GM12891 (cell line): ENCODE measurements at regions not wholly inside any gene's neighbourhood (a gene's known extent, or its start where the extent isn't known, plus 50 kb on each side); places are given as distances from the start of the nearest gene placed in this dataset.
A peak's percentile ranks its signal among the peaks of the same experiment; 100 is the strongest.

Experiments
- DNase-seq: peaks from one replicate; pipeline ENCODE4 v3.0.0; 2011; ENCODE audit warnings: low spot score; ENCODE audit not compliant: insufficient read length
- FAIRE-seq: peaks from 2 replicates; lab custom pipeline; 2011; peaks lifted over from hg19 to GRCh38; lab: Jason Lieb, UNC
- PAX5 ChIP-seq: IDR thresholded peaks from 2 replicates; pipeline ENCODE4 v1.6.1; 2011; ENCODE audit warnings: low read length, moderate library complexity, mild to moderate bottlenecking; ENCODE audit not compliant: insufficient read depth, severe bottlenecking
- POLR2A ChIP-seq: IDR thresholded peaks from 2 replicates; pipeline ENCODE4 v1.6.1; 2011; ENCODE audit warnings: low read depth, low read length, control low read depth
- POLR2AphosphoS5 ChIP-seq: IDR thresholded peaks from 2 replicates; pipeline ENCODE4 v1.6.1; 2011; ENCODE audit warnings: low read depth, low read length, control low read depth
- POU2F2 ChIP-seq: IDR thresholded peaks from 2 replicates; pipeline ENCODE4 v1.6.1; 2011; ENCODE audit warnings: low read depth, mild to moderate bottlenecking, control low read depth, low read length, moderate library complexity
- SPI1 ChIP-seq: IDR thresholded peaks from 2 replicates; pipeline ENCODE4 v1.6.1; 2011; ENCODE audit warnings: low read depth, low read length, control low read depth
- TAF1 ChIP-seq: IDR thresholded peaks from 2 replicates; pipeline ENCODE4 v1.6.1; 2011; ENCODE audit warnings: low read depth, low read length, control low read depth

- DNase-seq (no peak), FAIRE-seq (no peak)
- TF ChIP-seq POU2F2: no peak
Measured at GRCh38 chr13:107678075-107678689, 537.2 kb downstream of the LIG4 start.

DNA sequence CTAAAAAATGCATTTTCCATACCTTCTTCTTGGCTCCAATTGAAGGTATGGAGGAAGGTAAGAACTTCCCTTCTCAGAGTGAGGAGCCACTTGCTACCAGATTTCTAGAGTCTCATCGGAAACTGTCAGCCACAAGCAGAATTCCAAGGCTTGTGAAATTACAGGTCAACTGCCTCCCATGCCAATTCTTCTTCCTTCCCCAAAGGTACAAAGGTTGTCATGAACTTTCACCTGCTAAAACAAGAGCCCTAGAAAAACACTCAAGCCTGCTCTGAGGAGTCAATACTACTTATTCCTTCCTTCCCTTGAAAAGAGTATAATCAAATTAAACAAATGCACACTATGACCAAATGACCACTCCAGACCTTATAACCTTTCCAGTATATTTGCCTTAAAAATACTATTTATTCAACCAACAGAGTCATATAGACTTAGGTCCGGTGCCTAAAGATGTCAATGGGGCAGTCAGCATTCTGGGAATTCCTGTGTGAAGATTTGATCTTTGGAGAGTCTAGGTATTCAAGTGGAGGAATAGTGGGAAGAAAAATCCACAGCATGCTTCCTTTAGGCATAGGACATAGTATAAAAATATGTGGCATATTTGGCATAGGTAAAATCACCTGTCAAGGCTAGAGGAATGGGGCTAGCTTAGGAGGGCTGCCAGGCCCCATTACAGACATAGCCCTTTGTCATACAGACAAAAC, 539.3 kb downstream of the LIG4 start:
- DNase-seq (no peak), FAIRE-seq (no peak)
- TF ChIP-seq POLR2A: no peak

DNA sequence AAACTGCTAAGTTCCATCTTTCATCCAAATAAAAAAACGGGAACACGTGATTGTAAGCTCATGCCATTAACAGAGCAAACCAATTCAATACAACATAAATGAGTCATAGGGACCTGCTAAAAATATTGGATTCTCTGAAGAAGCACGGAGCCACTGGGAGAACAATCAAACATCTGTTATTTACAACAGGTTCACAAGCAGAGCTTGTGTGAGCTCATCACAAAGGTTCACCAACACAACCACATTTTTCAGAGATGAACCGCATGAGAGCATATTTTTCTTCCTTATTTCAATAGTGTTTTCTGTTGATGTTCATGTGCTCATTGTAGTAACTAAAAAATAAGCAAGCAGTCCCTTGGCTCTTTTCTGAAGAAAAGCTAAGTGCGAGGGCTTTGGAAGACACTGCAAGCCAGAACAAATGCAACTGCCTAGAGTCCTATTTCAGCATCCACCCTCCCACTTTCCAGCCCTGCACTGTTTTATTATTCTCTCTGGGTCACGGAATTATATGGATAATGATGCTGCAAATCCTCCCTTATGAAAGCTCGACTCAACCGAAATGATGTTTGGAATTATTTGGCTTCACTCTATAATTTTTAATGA, 545.8 kb downstream of the LIG4 start:
- TF ChIP-seq POLR2AphosphoS5 (no peak), PAX5 (no peak), POU2F2 (no peak), TAF1 (no peak), POLR2A (no peak), SPI1 (no peak)
- no peak for DNase-seq
- FAIRE-seq: no peak

GRCh38 chr13:107665926-107666458, 549.3 kb downstream of the LIG4 start:
- no peak for FAIRE-seq

GRCh38 chr13:107650081-107650701, 565.1 kb downstream of the LIG4 start:
- DNase-seq (no peak), FAIRE-seq (peak; percentile 48)
- TF ChIP-seq TAF1: no peak
- TF ChIP-seq POLR2AphosphoS5: no peak
- TF ChIP-seq SPI1: no peak
- no peak for TF ChIP-seq PAX5
- TF ChIP-seq POLR2A: no peak
- no peak for TF ChIP-seq POU2F2

More at GRCh38 chr13:107665926-107666458, 549.3 kb downstream of the LIG4 start:
- DNase-seq: no peak
- TF ChIP-seq POLR2A (no peak), TAF1 (no peak), SPI1 (no peak), POLR2AphosphoS5 (no peak), PAX5 (no peak), POU2F2 (no peak)

DNA sequence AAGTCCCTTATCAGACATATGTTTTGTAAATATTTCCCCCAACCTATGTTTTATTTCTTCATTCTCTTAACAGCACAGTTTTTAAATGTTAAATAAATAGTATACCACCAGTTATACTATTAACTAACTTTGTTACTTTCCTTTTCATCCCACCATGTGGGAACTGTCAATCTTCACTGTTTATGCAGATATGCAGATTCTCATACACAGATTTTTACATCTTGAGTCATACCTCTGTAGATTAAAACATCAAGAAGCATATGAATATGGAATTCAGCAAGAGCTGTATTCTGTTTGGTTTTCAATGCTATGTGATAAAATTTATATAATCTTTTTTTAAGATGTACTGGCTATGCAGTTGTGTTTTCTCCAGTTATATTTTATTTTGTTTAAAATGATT, 566.3 kb downstream of the LIG4 start:
- FAIRE-seq (no peak), DNase-seq (no peak)
- TF ChIP-seq POU2F2 (no peak), POLR2AphosphoS5 (no peak), SPI1 (no peak), PAX5 (no peak), POLR2A (no peak), TAF1 (no peak)

- DNase-seq (no peak), FAIRE-seq (no peak)
- TF ChIP-seq POU2F2: no peak
- no peak for TF ChIP-seq SPI1
- TF ChIP-seq POLR2AphosphoS5: no peak
- no peak for TF ChIP-seq TAF1
- no peak for TF ChIP-seq POLR2A
- no peak for TF ChIP-seq PAX5
Measured at GRCh38 chr13:107644136-107644535, 571.2 kb downstream of the LIG4 start.

DNA sequence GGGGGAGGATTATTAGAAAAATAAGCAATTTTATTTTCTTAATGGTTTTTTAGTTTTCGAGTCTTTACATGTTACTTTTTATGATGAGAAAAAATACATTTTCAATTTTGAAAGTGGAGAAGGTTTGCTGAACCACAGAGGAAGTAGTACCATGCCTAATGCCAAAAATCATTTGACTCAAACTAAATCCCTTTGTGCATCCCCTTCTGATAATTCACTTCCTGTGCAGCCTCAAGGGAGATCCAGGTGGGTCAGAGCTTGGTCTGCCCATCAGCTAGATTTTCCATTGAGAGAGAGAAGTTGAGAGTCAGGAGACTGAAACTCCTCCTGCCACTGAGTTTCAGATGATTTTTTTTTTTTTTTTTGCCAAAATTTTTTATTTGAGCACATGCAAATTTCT, 571.7 kb downstream of the LIG4 start:
- FAIRE-seq: no peak
- TF ChIP-seq POU2F2: no peak
- TF ChIP-seq SPI1: no peak
- no peak for TF ChIP-seq POLR2A
- no peak for TF ChIP-seq POLR2AphosphoS5
- no peak for TF ChIP-seq PAX5
- TF ChIP-seq TAF1: no peak
- no peak for DNase-seq

DNA sequence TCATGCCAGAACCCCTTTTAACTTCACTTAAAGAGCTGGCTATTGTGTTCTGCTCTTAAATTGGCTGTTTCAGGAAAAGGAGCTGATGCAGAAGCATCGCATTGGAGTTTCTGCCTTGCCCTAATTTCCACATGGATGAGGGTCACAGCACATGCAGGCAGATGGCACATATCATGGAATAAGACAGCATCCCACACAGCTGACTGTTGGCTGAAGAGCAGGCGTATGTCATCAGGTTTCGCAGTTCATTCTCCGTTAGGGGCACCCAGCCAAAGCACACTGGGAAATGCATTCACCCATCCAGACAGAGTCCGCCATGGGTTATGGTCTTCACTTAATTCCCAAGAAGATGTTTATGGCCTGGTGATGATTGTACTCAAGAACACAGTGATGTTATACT, 572.5 kb downstream of the LIG4 start:
- DNase-seq (no peak), FAIRE-seq (no peak)
- TF ChIP-seq SPI1: no peak
- TF ChIP-seq POLR2A: no peak
- TF ChIP-seq TAF1: no peak
- no peak for TF ChIP-seq POLR2AphosphoS5
- TF ChIP-seq POU2F2: no peak
- no peak for TF ChIP-seq PAX5
